ENCODE measurements at regions not wholly inside any gene's neighbourhood (a gene's known extent, or its start where the extent isn't known, plus 50 kb on each side); places are given as distances from the start of the nearest gene placed in this dataset.

DNA sequence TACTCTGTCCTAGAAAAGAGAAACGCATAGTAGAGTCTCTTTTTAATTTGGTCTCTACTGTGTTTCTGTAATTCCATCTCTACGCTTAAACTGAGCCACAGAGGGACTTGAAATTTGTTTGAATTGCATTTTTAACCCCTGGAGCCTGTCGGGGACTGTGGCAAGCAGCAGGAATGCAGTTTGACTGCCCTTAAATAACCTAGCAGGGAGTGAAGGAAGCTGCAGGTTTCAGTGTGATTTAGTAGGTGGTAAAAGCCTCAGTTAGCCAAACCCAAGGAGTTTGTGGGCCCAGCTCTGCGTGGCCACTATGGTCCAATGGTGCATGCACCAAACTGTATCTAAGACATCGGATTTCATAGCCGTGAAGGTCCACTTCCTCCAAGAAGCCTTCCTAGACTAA, 70.3 kb upstream of the MC3R start:
- TF ChIP-seq, protein P1, sequence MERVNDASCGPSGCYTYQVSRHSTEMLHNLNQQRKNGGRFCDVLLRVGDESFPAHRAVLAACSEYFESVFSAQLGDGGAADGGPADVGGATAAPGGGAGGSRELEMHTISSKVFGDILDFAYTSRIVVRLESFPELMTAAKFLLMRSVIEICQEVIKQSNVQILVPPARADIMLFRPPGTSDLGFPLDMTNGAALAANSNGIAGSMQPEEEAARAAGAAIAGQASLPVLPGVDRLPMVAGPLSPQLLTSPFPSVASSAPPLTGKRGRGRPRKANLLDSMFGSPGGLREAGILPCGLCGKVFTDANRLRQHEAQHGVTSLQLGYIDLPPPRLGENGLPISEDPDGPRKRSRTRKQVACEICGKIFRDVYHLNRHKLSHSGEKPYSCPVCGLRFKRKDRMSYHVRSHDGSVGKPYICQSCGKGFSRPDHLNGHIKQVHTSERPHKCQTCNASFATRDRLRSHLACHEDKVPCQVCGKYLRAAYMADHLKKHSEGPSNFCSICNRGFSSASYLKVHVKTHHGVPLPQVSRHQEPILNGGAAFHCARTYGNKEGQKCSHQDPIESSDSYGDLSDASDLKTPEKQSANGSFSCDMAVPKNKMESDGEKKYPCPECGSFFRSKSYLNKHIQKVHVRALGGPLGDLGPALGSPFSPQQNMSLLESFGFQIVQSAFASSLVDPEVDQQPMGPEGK (CRISPR knock-in tag; IDR thresholded peaks at IDR 0.05; ENCODE audit: borderline replicate concordance) = no peak
- no peak for TF ChIP-seq SOX6 (IDR thresholded peaks at IDR 0.05)
